Epithelial cell of esophagus (primary cell): ENCODE measurements at regions not wholly inside any gene's neighbourhood (a gene's known extent, or its start where the extent isn't known, plus 50 kb on each side); places are given as distances from the start of the nearest gene placed in this dataset.
"Not testable (repeated sequence)": the region's sequence is repeated elsewhere in the genome, so short reads cannot be mapped to it uniquely, and the experiment has no call there.

ENCODE experiments used
- DNase-seq: peaks from one replicate; pipeline ENCODE4 v3.0.0; 2010; ENCODE audit warnings: low read depth
- H3K4me3 ChIP-seq: 2 replicates; pipeline ENCODE4 v1.5.1; 2011; ENCODE audit warnings: mild to moderate bottlenecking, low read length, control low read depth
- TF ChIP-seq, protein P1 (sequence below): IDR thresholded peaks from 2 replicates; pipeline ENCODE4 v1.5.1; 2011; ENCODE audit warnings: low read depth, mild to moderate bottlenecking, low read length, control low read depth, inconsistent platforms; ENCODE audit not compliant: insufficient read depth; ENCODE audit errors: missing control alignments

DNA sequence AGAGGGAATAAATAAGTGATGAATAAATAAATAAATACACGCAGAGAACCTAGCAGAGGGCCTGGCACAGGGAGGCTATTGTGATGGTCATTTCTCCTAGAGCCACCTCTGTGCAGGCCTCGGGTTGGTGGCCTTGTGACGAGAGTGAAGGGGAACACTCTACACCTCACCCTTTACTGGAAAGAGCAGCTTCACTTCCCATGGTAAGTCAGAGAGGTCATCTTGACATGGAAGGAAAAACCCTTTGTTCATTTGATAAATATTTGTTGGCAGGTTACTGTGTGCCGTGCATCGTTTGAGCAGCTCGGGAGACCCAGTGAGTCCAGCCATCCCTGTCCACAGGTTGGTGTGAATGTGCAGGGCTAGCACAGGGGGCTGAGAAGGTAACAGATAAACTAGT lies 70.2 kb upstream of the PODXL start:
- TF ChIP-seq, protein P1, sequence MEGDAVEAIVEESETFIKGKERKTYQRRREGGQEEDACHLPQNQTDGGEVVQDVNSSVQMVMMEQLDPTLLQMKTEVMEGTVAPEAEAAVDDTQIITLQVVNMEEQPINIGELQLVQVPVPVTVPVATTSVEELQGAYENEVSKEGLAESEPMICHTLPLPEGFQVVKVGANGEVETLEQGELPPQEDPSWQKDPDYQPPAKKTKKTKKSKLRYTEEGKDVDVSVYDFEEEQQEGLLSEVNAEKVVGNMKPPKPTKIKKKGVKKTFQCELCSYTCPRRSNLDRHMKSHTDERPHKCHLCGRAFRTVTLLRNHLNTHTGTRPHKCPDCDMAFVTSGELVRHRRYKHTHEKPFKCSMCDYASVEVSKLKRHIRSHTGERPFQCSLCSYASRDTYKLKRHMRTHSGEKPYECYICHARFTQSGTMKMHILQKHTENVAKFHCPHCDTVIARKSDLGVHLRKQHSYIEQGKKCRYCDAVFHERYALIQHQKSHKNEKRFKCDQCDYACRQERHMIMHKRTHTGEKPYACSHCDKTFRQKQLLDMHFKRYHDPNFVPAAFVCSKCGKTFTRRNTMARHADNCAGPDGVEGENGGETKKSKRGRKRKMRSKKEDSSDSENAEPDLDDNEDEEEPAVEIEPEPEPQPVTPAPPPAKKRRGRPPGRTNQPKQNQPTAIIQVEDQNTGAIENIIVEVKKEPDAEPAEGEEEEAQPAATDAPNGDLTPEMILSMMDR = no peak
- no peak overlapping the region for H3K4me3 ChIP-seq
- no peak for DNase-seq

DNA sequence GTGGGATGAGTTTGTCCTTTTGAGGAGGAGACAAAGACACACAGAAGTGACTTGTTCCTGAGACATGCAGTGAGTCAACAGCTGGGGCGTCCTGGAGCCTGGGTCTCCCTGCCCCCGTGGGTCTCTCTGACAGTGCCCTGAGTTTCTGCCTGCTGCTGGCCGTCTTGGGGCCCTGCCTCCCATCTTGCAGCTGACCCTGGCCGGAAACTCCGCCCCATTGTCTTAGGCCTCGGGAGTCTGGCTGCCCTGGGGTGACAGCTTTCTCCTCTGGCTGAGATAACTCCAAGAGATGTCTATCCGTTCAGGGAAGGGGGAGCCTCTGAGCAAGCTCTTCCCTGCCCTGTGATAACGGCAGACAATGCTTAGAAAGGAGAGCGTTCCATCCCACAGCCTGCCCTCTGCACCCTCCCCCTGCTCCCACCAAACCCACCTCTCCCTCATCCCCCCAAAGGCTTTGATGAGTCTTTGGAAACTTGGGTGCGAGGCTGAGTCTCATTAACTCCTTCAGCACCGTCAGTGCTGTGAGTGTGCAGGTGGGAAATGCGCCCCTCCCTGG lies 69.5 kb upstream of the PODXL start:
- TF ChIP-seq, protein P1 = no peak
- peak; percentile 60 for DNase-seq
- no peak overlapping the region for H3K4me3 ChIP-seq

DNA sequence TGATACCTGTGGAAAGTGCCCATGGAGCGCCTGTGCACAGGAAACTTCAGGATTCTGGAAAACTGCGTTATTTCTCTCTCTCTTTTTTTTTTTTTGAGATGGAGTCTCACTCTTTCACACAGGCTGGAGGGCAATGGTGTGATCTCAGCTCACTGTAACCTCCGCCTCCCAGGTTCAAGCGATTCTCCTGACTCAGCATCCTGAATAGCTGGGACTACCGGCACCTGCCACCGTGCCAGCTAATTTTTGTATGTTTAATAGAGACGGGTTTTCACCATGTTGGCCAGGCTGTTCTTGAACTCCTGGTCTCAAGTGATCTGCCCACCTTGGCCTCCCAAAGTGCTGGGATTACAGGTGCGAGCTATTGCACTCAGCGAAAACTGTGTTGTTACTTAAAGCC lies 68.9 kb upstream of the PODXL start:
- DNase-seq, H3K4me3 ChIP-seq: not testable (repeated sequence)

DNA sequence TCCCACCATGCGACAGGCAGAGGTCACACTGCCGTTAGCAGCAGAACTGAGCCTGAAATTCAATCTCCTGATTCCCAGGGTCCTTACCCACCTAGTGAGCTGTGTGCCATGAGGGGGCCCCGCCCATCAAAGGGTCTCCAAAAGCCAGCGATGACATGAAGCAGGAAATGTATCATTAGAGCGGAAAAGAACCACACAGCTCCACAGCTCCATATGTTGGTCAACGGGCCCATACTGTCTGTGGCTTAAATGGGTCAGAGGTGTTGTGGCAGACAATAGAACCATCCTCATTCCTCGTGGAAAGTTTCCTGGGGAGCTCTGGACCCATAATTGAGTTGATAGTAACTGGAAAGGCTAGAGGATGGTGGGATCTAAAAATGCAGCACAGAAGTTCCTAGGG lies 68.1 kb upstream of the PODXL start:
- TF ChIP-seq, protein P1 = no peak
- DNase-seq = no peak
- no peak overlapping the region for H3K4me3 ChIP-seq

DNA sequence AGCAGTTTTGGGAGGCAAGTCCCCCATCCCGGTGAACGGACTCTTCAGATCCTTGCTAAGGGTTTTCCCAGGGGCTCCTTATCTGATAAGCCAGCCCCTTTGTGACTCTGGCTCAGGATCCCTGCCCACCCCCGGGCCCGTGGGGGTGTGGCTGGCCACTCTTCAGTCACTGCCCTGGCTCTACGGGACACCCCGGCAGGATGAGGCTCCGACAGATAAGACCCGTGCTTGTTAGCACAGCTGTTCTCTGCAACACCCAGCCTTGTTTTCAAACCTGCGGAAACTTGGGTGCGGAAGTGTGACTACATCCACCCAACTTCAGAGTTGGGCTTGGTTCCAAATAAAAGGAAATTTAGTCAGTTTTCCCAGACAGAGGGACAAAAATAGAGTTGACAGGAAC lies 66.7 kb upstream of the PODXL start:
- H3K4me3 ChIP-seq = no peak overlapping the region
- no peak for DNase-seq
- TF ChIP-seq, protein P1 = no peak

DNA sequence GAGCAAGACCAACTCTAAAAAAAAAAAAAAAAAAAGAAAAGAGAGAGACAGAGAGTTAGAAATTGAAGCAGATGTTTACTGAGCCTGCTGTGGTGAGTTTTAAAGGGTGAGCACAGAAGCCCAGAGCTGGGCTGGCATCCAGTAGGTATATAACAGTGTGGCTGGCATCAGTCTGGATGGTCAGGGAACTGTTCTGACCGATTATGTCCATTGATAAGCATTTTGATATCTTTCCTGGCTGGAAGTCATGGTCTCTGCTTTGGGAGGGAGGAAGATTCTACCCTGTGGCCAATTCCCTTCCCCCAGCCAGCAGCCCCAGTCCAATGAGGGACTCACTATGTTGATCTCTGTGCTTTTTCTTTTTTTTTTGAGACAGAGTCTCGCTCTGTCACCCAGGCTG lies 65.2 kb upstream of the PODXL start:
- DNase-seq = no peak
- no peak overlapping the region for H3K4me3 ChIP-seq
- TF ChIP-seq, protein P1 = no peak

DNA sequence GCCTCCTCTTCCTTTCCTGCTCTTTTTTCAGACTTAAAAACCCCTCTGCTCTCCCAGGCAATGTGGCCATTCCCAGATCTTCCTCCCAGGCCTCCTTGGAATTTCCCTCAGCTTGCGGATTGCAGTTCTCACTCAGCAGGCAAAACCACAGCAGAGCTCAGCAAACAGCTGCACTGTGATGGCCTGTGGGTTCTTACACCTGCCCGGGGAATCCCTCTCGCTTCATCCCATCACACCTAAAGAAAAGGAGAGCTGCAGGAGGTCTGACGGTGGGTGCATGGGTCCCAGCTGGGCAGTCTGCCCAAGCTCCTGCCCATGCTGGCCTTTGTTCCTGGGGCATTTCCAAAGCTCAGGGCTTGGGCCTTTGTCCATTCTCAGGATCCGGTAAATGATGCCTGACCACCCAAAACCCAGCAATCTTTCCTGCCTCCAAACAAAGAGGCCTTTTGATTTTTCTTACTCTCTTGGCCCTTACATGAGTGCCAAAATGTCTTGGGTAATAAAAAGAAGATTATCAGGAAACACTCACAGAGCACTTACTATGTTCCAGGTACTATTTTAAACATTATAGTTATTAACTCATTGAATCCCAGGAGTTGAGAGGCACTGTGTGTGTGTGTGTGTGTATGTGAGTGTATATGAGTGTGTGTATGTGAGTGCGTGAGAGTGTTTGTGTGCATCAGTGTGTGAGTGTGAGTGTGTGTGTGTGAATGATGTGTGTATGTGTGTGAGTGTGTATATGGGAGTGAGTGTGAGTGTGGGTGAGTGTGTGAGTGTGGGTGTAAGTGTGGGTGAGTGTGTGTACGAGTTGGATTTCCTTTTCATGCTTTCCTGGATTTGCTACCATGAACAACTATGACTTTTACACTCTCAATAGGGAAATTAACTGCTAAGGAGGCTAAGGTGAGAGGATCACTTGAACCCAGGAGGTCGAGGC lies 64.5 kb upstream of the PODXL start:
- TF ChIP-seq, protein P1 = no peak
- H3K4me3 ChIP-seq = no peak overlapping the region
- DNase-seq = no peak
